ENCODE measurements at regions not wholly inside any gene's neighbourhood (a gene's known extent, or its start where the extent isn't known, plus 50 kb on each side); places are given as distances from the start of the nearest gene placed in this dataset.

GRCh38 chr1:38327559-38327973, 281.0 kb upstream of the POU3F1 start:
- Histone ChIP-seq H3K27ac (no peak overlapping the region), H3K27me3 (no peaks in the 10 kb centered on the region), H3K9me3 (ENCODE audit: low read depth) (no peaks in the 10 kb centered on the region), H3K4me1 (ENCODE audit: low read depth) (no peaks in the 10 kb centered on the region), H3K4me3 (no peak overlapping the region), H3K36me3 (no peaks in the 10 kb centered on the region)
- peak in 1 of 2 donors; percentile 0 for DNase-seq (ENCODE audit: low read depth in 1 of 2, low spot score in 1 of 2)
- TF ChIP-seq CTCF (IDR thresholded peaks at IDR 0.05; ENCODE audit: low read depth, low read length), result no peak

DNA sequence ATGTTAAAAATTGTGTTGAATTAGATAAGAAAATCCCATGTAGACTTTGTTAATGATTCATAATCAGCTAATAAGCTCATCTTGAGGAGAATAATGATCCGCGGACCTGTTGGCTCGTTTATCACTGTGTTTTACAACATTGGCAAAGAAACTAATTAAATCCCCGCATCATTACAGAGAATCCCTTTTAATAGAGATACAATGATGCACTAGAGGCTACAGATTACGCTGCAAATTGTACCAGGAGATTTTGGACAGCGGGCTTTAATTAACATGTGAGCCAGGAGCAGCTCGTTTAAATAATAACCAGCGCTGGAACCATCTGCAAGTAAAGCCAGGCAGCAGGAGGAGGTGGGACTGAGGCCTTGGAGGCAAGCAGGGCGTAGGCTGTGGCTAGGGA, 280.3 kb upstream of the POU3F1 start:
- no peaks in the 10 kb centered on the region for H3K4me1 ChIP-seq (ENCODE audit: low read depth)
- TF ChIP-seq CTCF (IDR thresholded peaks at IDR 0.05; ENCODE audit: low read depth, low read length), result no peak
- DNase-seq (ENCODE audit: low read depth in 1 of 2, low spot score in 1 of 2), result no peak

GRCh38 chr1:38326135-38326534, 279.5 kb upstream of the POU3F1 start:
- Histone ChIP-seq H3K9me3 (ENCODE audit: low read depth) (no peaks in the 10 kb centered on the region), H3K27me3 (no peaks in the 10 kb centered on the region), H3K4me1 (ENCODE audit: low read depth) (no peaks in the 10 kb centered on the region), H3K36me3 (no peaks in the 10 kb centered on the region), H3K4me3 (no peak overlapping the region), H3K27ac (no peak overlapping the region)
- TF ChIP-seq CTCF (IDR thresholded peaks at IDR 0.05; ENCODE audit: low read depth, low read length), result no peak
- no peak for DNase-seq (ENCODE audit: low read depth in 1 of 2, low spot score in 1 of 2)

More for the DNA sequence above, 280.3 kb upstream of the POU3F1 start:
- no peak overlapping the region for H3K27ac ChIP-seq
- no peaks in the 10 kb centered on the region for H3K9me3 ChIP-seq (ENCODE audit: low read depth)
- no peaks in the 10 kb centered on the region for H3K27me3 ChIP-seq
- H3K36me3 ChIP-seq, result no peaks in the 10 kb centered on the region
- H3K4me3 ChIP-seq, result no peak overlapping the region

GRCh38 chr1:38312753-38313152, 266.2 kb upstream of the POU3F1 start:
- TF ChIP-seq CTCF (IDR thresholded peaks at IDR 0.05; ENCODE audit: low read depth, low read length), result no peak
- no peaks in the 10 kb centered on the region for H3K27me3 ChIP-seq
- H3K36me3 ChIP-seq, result no peaks in the 10 kb centered on the region
- no peak overlapping the region for H3K4me3 ChIP-seq
- no peak overlapping the region for H3K27ac ChIP-seq
- no peaks in the 10 kb centered on the region for H3K9me3 ChIP-seq (ENCODE audit: low read depth)
- no peak for DNase-seq (ENCODE audit: low read depth in 1 of 2, low spot score in 1 of 2)
- H3K4me1 ChIP-seq (ENCODE audit: low read depth), result peaks cover 4% of the 10 kb centered on the region

GRCh38 chr1:38310079-38310478, 263.5 kb upstream of the POU3F1 start:
- Histone ChIP-seq H3K9me3 (ENCODE audit: low read depth) (no peaks in the 10 kb centered on the region), H3K4me3 (no peak overlapping the region), H3K27me3 (peaks cover 4% of the 10 kb centered on the region), H3K27ac (no peak overlapping the region), H3K36me3 (no peaks in the 10 kb centered on the region), H3K4me1 (ENCODE audit: low read depth) (peaks cover 4% of the 10 kb centered on the region)
- TF ChIP-seq CTCF (IDR thresholded peaks at IDR 0.05; ENCODE audit: low read depth, low read length), result no peak
- DNase-seq (ENCODE audit: low read depth in 1 of 2, low spot score in 1 of 2), result no peak

GRCh38 chr1:38308780-38309179, 262.2 kb upstream of the POU3F1 start:
- peaks cover 4% of the 10 kb centered on the region for H3K4me1 ChIP-seq (ENCODE audit: low read depth)
- no peaks in the 10 kb centered on the region for H3K9me3 ChIP-seq (ENCODE audit: low read depth)
- no peak overlapping the region for H3K4me3 ChIP-seq
- no peak for TF ChIP-seq CTCF (IDR thresholded peaks at IDR 0.05; ENCODE audit: low read depth, low read length)
- H3K36me3 ChIP-seq, result no peaks in the 10 kb centered on the region
- H3K27ac ChIP-seq, result no peak overlapping the region
- peaks cover 4% of the 10 kb centered on the region for H3K27me3 ChIP-seq
- DNase-seq (ENCODE audit: low read depth in 1 of 2, low spot score in 1 of 2), result peak in 1 of 2 donors; percentile 2

Measured in cardiac muscle cell (in vitro differentiated cells and primary cell).